ENCODE measurements at regions not wholly inside any gene's neighbourhood (a gene's known extent, or its start where the extent isn't known, plus 50 kb on each side); places are given as distances from the start of the nearest gene placed in this dataset.

- DNase-seq (ENCODE audit: low read depth) (peak; percentile 65), FAIRE-seq (peak; percentile 43)
- H3K79me2 ChIP-seq (ENCODE audit: insufficient read depth, low read length) = no peaks in the 10 kb centered on the region
- Mint-ChIP-seq H3K27me3 (ENCODE audit: low read depth, unreplicated experiment) (peaks cover 51% of the 10 kb centered on the region), H3K4me3 (ENCODE audit: unreplicated experiment) (no peak overlapping the region), H3K36me3 (ENCODE audit: low read depth, unreplicated experiment) (no peaks in the 10 kb centered on the region), H3K9me3 (ENCODE audit: unreplicated experiment) (peaks cover 8% of the 10 kb centered on the region), H3K4me1 (ENCODE audit: low read depth, unreplicated experiment) (no peaks in the 10 kb centered on the region), H3K27ac (ENCODE audit: unreplicated experiment) (no peak overlapping the region)
- H2AFZ ChIP-seq (ENCODE audit: low read depth, low read length) = no peak overlapping the region
- no peak for TF ChIP-seq CTCF (IDR thresholded peaks at IDR 0.05; ENCODE audit: insufficient read depth, low read depth, low read length)
- no peak for TF ChIP-seq EZH2 (IDR thresholded peaks at IDR 0.05; ENCODE audit: insufficient read depth, low read length)
- H3K4me2 ChIP-seq (ENCODE audit: low read length) = no peak overlapping the region
- H3K9ac ChIP-seq (ENCODE audit: low read length) = no peak overlapping the region
- H4K20me1 ChIP-seq (ENCODE audit: insufficient read depth, low read length) = no peaks in the 10 kb centered on the region
- peaks cover 6% of the 10 kb centered on the region for H3K4me1 ChIP-seq (ENCODE audit: insufficient read depth, low read length)
- H3K27me3 ChIP-seq (ENCODE audit: insufficient read depth, low read length) = peaks cover 8% of the 10 kb centered on the region
- H3K27ac ChIP-seq (ENCODE audit: low read depth, low read length) = no peak overlapping the region
- H3K4me3 ChIP-seq (ENCODE audit: insufficient read depth, low read depth, low read length) = no peak overlapping the region
- H3K9me3 ChIP-seq (ENCODE audit: insufficient read depth, low read depth, low read length) = peaks cover 4% of the 10 kb centered on the region
- no peaks in the 10 kb centered on the region for H3K36me3 ChIP-seq (ENCODE audit: insufficient read depth, low read length)
These were observed 51.2 kb upstream of the GLI2 start for GRCh38 chr2:120684289-120685065.

- Histone ChIP-seq H3K79me2 (ENCODE audit: insufficient read depth, low read length) (no peaks in the 10 kb centered on the region), H3K4me2 (ENCODE audit: low read length) (no peak overlapping the region), H3K27ac (ENCODE audit: low read depth, low read length) (no peak overlapping the region), H4K20me1 (ENCODE audit: insufficient read depth, low read length) (no peaks in the 10 kb centered on the region), H3K4me3 (ENCODE audit: insufficient read depth, low read depth, low read length) (no peak overlapping the region), H2AFZ (ENCODE audit: low read depth, low read length) (no peak overlapping the region), H3K9ac (ENCODE audit: low read length) (no peak overlapping the region), H3K36me3 (ENCODE audit: insufficient read depth, low read length) (no peaks in the 10 kb centered on the region), H3K9me3 (ENCODE audit: insufficient read depth, low read depth, low read length) (peaks cover 4% of the 10 kb centered on the region), H3K4me1 (ENCODE audit: insufficient read depth, low read length) (peaks cover 6% of the 10 kb centered on the region), H3K27me3 (ENCODE audit: insufficient read depth, low read length) (peaks cover 12% of the 10 kb centered on the region)
- no peak for FAIRE-seq
- Mint-ChIP-seq H3K36me3 (ENCODE audit: low read depth, unreplicated experiment) (no peaks in the 10 kb centered on the region), H3K27ac (ENCODE audit: unreplicated experiment) (no peak overlapping the region), H3K4me3 (ENCODE audit: unreplicated experiment) (no peak overlapping the region), H3K27me3 (ENCODE audit: low read depth, unreplicated experiment) (peaks cover 54% of the 10 kb centered on the region), H3K9me3 (ENCODE audit: unreplicated experiment) (peaks cover 8% of the 10 kb centered on the region), H3K4me1 (ENCODE audit: low read depth, unreplicated experiment) (no peaks in the 10 kb centered on the region)
- TF ChIP-seq CTCF (IDR thresholded peaks at IDR 0.05; ENCODE audit: insufficient read depth, low read depth, low read length) (no peak), EZH2 (IDR thresholded peaks at IDR 0.05; ENCODE audit: insufficient read depth, low read length) (no peak)
- DNase-seq (ENCODE audit: low read depth) = no peak
These were observed 50.3 kb upstream of the GLI2 start for GRCh38 chr2:120685066-120685973.

All from astrocyte (in vitro differentiated cells and primary cell).